ENCODE measurements at regions not wholly inside any gene's neighbourhood (a gene's known extent, or its start where the extent isn't known, plus 50 kb on each side); places are given as distances from the start of the nearest gene placed in this dataset.

- intact Hi-C loops (cut with DNase I), result no loop called here
- Histone ChIP-seq H3K4me3 (no peak overlapping the region), H3K27ac (no peak overlapping the region), H3K36me3 (replicated peaks in 1 of 2; ENCODE audit: insufficient read depth in 1 of 2, low read depth in 2 of 2) (no peaks in the 10 kb centered on the region), H3K27me3 (no peaks in the 10 kb centered on the region), H3K9me3 (no peaks in the 10 kb centered on the region), H3K4me1 (no peaks in the 10 kb centered on the region)
- DNase-seq (no peak), ATAC-seq (no peak)
- WGBS, 2 donors, result 66 to 92% methylated on average over 1 of the region's 1 CpG
- TF ChIP-seq CTCF (IDR thresholded peaks at IDR 0.05), result no peak
Measured at GRCh38 chr7:79555571-79555970, 102.1 kb upstream of the MAGI2 start.

DNA sequence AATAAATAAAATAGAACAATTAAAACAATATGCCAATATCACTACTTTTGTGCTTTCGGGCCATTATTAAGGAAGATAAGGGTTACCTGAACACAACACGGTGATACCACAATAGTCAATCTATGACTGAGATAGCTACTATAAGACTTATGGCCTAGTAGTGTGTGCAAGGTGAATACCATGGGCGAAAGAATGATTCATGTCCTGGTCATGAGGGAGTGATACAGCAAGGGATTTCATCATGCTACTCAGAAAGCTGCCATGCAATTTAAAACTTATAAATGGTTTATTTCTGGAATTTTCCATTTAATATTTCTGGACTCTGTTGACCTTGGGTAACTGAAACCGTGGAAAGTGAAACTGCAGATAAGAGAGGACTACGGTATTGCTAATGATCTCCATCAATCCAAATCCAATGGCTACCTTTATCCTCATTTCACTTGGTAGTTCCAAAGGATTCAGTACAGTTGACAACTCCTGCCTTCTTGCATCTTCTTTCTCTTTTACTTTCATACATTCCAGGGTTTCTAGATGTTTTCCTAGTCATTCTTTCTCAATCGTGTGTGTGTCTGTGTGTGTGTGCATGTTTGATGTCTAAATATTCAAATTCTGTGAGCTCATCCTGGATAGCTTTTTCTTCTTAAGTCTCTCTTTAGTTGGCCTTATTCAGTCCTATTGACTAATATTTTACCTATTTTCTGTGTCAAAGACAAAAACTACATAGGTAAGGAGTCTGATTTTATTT lies 100.5 kb upstream of the MAGI2 start:
- TF ChIP-seq POLR2A (IDR thresholded peaks at IDR 0.05) (no peak), CTCF (IDR thresholded peaks at IDR 0.05) (no peak)
- no peak overlapping the region for H3K27ac ChIP-seq
- ATAC-seq (no peak), DNase-seq (no peak)
- no peaks in the 10 kb centered on the region for H3K27me3 ChIP-seq
- no peaks in the 10 kb centered on the region for H3K36me3 ChIP-seq (replicated peaks in 1 of 2; ENCODE audit: insufficient read depth in 1 of 2, low read depth in 2 of 2)
- H3K4me3 ChIP-seq, result no peak overlapping the region
- intact Hi-C loops (cut with DNase I), result no loop called here
- H3K9me3 ChIP-seq, result no peaks in the 10 kb centered on the region
- no peaks in the 10 kb centered on the region for H3K4me1 ChIP-seq
- WGBS, 2 donors, result 51 to 64% methylated on average over 6 of the region's 6 CpGs

- no peak for TF ChIP-seq CTCF (IDR thresholded peaks at IDR 0.05)
- TF ChIP-seq POLR2A (IDR thresholded peaks at IDR 0.05), result no peak
- no peak for DNase-seq
- Histone ChIP-seq H3K9me3 (no peaks in the 10 kb centered on the region), H3K27me3 (no peaks in the 10 kb centered on the region), H3K4me3 (no peak overlapping the region), H3K27ac (no peak overlapping the region), H3K4me1 (no peaks in the 10 kb centered on the region), H3K36me3 (replicated peaks in 1 of 2; ENCODE audit: insufficient read depth in 1 of 2, low read depth in 2 of 2) (no peaks in the 10 kb centered on the region)
- intact Hi-C loops (cut with DNase I), result no loop called here
- no peak for ATAC-seq
Measured at GRCh38 chr7:79552463-79552862, 99.0 kb upstream of the MAGI2 start.

DNA sequence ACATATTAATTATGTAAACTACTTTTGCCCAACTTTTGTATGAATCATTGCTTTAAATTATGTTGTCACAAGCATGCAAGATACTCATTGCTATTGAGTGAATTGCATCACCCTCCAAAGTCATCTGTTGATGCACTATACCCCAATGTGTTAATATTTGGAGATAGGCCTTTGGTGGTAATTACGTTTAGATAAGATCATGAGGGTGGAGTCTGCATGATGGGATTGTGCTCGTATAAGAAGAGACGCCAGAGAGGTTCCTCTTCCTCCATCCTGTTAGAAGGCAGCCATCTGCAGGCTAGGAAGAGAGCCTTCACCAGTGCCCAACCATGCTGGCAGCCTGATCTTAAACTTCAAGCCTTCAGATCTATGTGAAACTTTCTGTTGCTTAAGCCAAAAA lies 95.3 kb upstream of the MAGI2 start:
- Histone ChIP-seq H3K4me1 (no peaks in the 10 kb centered on the region), H3K36me3 (replicated peaks in 1 of 2; ENCODE audit: insufficient read depth in 1 of 2, low read depth in 2 of 2) (no peaks in the 10 kb centered on the region), H3K27me3 (no peaks in the 10 kb centered on the region), H3K9me3 (no peaks in the 10 kb centered on the region), H3K4me3 (no peak overlapping the region), H3K27ac (no peak overlapping the region)
- 27 to 38% methylated on average over 3 of the region's 3 CpGs for WGBS, 2 donors
- ATAC-seq, result no peak
- no peak for DNase-seq
- intact Hi-C loops (cut with DNase I), result no loop called here
- no peak for TF ChIP-seq CTCF (IDR thresholded peaks at IDR 0.05)
- TF ChIP-seq POLR2A (IDR thresholded peaks at IDR 0.05), result no peak

DNA sequence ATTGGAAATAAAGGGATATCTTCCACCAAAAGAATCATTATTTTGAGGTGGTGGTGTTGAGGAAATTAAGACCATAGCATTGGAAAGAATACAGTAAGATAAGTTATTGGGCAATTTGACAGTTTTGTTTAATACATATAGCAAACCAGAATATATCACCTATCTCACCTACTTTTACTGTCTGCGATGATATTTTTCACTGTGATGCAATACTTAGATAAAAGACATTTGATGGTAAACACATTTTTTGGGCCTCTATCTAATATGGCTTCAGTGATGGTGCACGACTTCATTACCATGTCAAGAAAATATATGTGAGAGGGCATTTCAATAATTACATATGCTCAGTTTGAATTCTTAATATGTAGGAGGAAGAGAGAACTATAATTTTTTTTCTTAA lies 93.7 kb upstream of the MAGI2 start:
- Histone ChIP-seq H3K4me1 (no peaks in the 10 kb centered on the region), H3K27me3 (no peaks in the 10 kb centered on the region), H3K27ac (no peak overlapping the region), H3K9me3 (no peaks in the 10 kb centered on the region), H3K4me3 (no peak overlapping the region), H3K36me3 (replicated peaks in 1 of 2; ENCODE audit: insufficient read depth in 1 of 2, low read depth in 2 of 2) (no peaks in the 10 kb centered on the region)
- no peak for ATAC-seq
- no peak for DNase-seq
- WGBS, 2 donors, result 61 to 74% methylated on average over 2 of the region's 2 CpGs
- no peak for TF ChIP-seq CTCF (IDR thresholded peaks at IDR 0.05)
- TF ChIP-seq POLR2A (IDR thresholded peaks at IDR 0.05), result no peak
- intact Hi-C loops (cut with DNase I), result no loop called here
